Esophagus squamous epithelium (tissue), 5 donors: ENCODE measurements at regions not wholly inside any gene's neighbourhood (a gene's known extent, or its start where the extent isn't known, plus 50 kb on each side); places are given as distances from the start of the nearest gene placed in this dataset.

Experiments used
- DNase-seq: peaks from one replicate; lab custom pipeline; 2025; lab: John Stamatoyannopoulos, UW
- H3K27ac ChIP-seq, 4 donors: fragments of 200-600 bp; sonication (generic); one replicate each; pipeline ENCODE4 v1.5.1; 2016 to 2019; ENCODE audit warnings: mild to moderate bottlenecking in 1 of 4
- H3K27me3 ChIP-seq, 4 donors: fragments of 200-600 bp; sonication (generic); 1 replicate in 3 of 4; 2 replicates in 1 of 4; pipeline versions ENCODE4 v1.5.1 to v1.6.0; 2017 to 2021; ENCODE audit warnings: antibody characterized with exemption in 1 of 4
- H3K36me3 ChIP-seq, 3 donors: fragments of 200-600 bp; sonication (generic); one replicate each; pipeline ENCODE4 v1.5.1; 2016 to 2019
- H3K4me1 ChIP-seq, 3 donors: fragments of 200-600 bp; sonication (generic); one replicate each; pipeline ENCODE4 v1.5.1; 2017 to 2019
- H3K4me3 ChIP-seq, 4 donors: fragments of 200-600 bp; sonication (generic); 1 replicate in 3 of 4; 2 replicates in 1 of 4; pipeline ENCODE4 v1.5.1; 2016 to 2019; ENCODE audit warnings: mild to moderate bottlenecking in 2 of 4, moderate library complexity in 1 of 4
- H3K9me3 ChIP-seq, 3 donors: fragments of 200-600 bp; sonication (generic); one replicate each; pipeline ENCODE4 v1.5.1; 2016 to 2019
- CTCF ChIP-seq, 6 experiments: fragments of 450-650 bp in 4 of 6; fragments of 200-600 bp in 2 of 6; sonication (generic) in 2 of 6; IDR thresholded peaks; one replicate each; pipeline ENCODE4 v1.5.1; 2016 to 2019; ENCODE audit warnings: antibody characterized with exemption in 6 of 6, mild to moderate bottlenecking in 4 of 6, moderate library complexity in 4 of 6
- POLR2A ChIP-seq, 4 donors: fragments of 450-650 bp; IDR thresholded peaks; one replicate each; pipeline ENCODE4 v1.6.1; 2017; ENCODE audit warnings: antibody characterized with exemption in 4 of 4, mild to moderate bottlenecking in 4 of 4, moderate library complexity in 3 of 4
- WGBS, 2 donors: methylation state at CpG; one replicate each; pipeline ENCODE4 v1.1.5; 2018; 5-methylcytosine and 5-hydroxymethylcytosine counted together
- intact Hi-C: fragments of 100-400 bp; cut with DNase I; formaldehyde crosslinking; loops from one replicate; pipeline ENCODE4 v1.15.0; 2022
- donor health status: DM: yes; HTN: yes; CAD: no.

GRCh38 chr16:79969458-79969857 is 368.9 kb upstream of the MAF start:
- TF ChIP-seq CTCF (IDR thresholded peaks at IDR 0.05) (no peak), POLR2A (IDR thresholded peaks at IDR 0.05) (no peak)

GRCh38 chr16:79966226-79966625 is 365.7 kb upstream of the MAF start:
- WGBS, 2 donors = 66 to 74% methylated on average over 2 of the region's 2 CpGs
- H3K4me3 ChIP-seq = no peak overlapping the region
- no peak for DNase-seq
- TF ChIP-seq POLR2A (IDR thresholded peaks at IDR 0.05) = no peak
- TF ChIP-seq CTCF (IDR thresholded peaks at IDR 0.05) = no peak
- intact Hi-C loops = no loop called here
- H3K36me3 ChIP-seq = no peaks in the 10 kb centered on the region
- no peak overlapping the region for H3K27ac ChIP-seq
- H3K4me1 ChIP-seq = peaks cover 0 to 10% (median 0%) of the 10 kb centered on the region in 3 donors
- H3K9me3 ChIP-seq = no peaks in the 10 kb centered on the region
- no peaks in the 10 kb centered on the region for H3K27me3 ChIP-seq

More at GRCh38 chr16:79969458-79969857, 368.9 kb upstream of the MAF start:
- peaks cover 0 to 5% (median 0%) of the 10 kb centered on the region in 3 donors for H3K4me1 ChIP-seq
- H3K9me3 ChIP-seq = no peaks in the 10 kb centered on the region
- no peak overlapping the region for H3K27ac ChIP-seq
- intact Hi-C loops = no loop called here
- DNase-seq = no peak
- H3K27me3 ChIP-seq = no peaks in the 10 kb centered on the region
- no peaks in the 10 kb centered on the region for H3K36me3 ChIP-seq
- 94 to 99% methylated on average over 4 to 5 of the region's 5 CpGs for WGBS, 2 donors
- no peak overlapping the region for H3K4me3 ChIP-seq

GRCh38 chr16:79965718-79966117 is 365.2 kb upstream of the MAF start:
- intact Hi-C loops = no loop called here
- no peak for TF ChIP-seq CTCF (IDR thresholded peaks at IDR 0.05)
- no peak for TF ChIP-seq POLR2A (IDR thresholded peaks at IDR 0.05)
- Histone ChIP-seq H3K4me1 (peaks cover 0 to 10% (median 0%) of the 10 kb centered on the region in 3 donors), H3K36me3 (no peaks in the 10 kb centered on the region), H3K27ac (no peak overlapping the region), H3K9me3 (no peaks in the 10 kb centered on the region), H3K27me3 (no peaks in the 10 kb centered on the region), H3K4me3 (no peak overlapping the region)
- WGBS, 2 donors = 59 to 73% methylated on average over 3 of the region's 3 CpGs
- DNase-seq = no peak

GRCh38 chr16:79964104-79964503 is 363.6 kb upstream of the MAF start:
- H3K9me3 ChIP-seq = no peaks in the 10 kb centered on the region
- intact Hi-C loops = no loop called here
- WGBS, 2 donors = 32 to 44% methylated on average over 1 of the region's 1 CpG

GRCh38 chr16:79962962-79963361 is 362.4 kb upstream of the MAF start:
- WGBS, 2 donors = 51 to 77% methylated on average over 3 of the region's 3 CpGs
- peak overlapping the region in 3 of 4 donors; percentile 7 to 52 (median 17) for H3K27ac ChIP-seq
- no peaks in the 10 kb centered on the region for H3K9me3 ChIP-seq
- no peak for DNase-seq
- no peak overlapping the region for H3K4me3 ChIP-seq
- H3K27me3 ChIP-seq = no peaks in the 10 kb centered on the region
- no peak for TF ChIP-seq CTCF (IDR thresholded peaks at IDR 0.05)
- no peak for TF ChIP-seq POLR2A (IDR thresholded peaks at IDR 0.05)
- peaks cover 0 to 10% (median 0%) of the 10 kb centered on the region in 3 donors for H3K4me1 ChIP-seq
- intact Hi-C loops = no loop called here
- H3K36me3 ChIP-seq = no peaks in the 10 kb centered on the region

More at GRCh38 chr16:79964104-79964503, 363.6 kb upstream of the MAF start:
- peaks cover 0 to 10% (median 0%) of the 10 kb centered on the region in 3 donors for H3K4me1 ChIP-seq
- no peaks in the 10 kb centered on the region for H3K27me3 ChIP-seq
- TF ChIP-seq POLR2A (IDR thresholded peaks at IDR 0.05) (no peak), CTCF (IDR thresholded peaks at IDR 0.05) (no peak)
- no peaks in the 10 kb centered on the region for H3K36me3 ChIP-seq
- H3K4me3 ChIP-seq = no peak overlapping the region
- no peak for DNase-seq
- H3K27ac ChIP-seq = no peak overlapping the region
